ENCODE measurements at regions not wholly inside any gene's neighbourhood (a gene's known extent, or its start where the extent isn't known, plus 50 kb on each side); places are given as distances from the start of the nearest gene placed in this dataset.
"Not testable (repeated sequence)": the region's sequence is repeated elsewhere in the genome, so short reads cannot be mapped to it uniquely, and the experiment has no call there.

- H3K9me3 Mint-ChIP-seq, result peaks cover 4% of the 10 kb centered on the region
- H3K36me3 Mint-ChIP-seq (ENCODE audit: low read depth), result no peaks in the 10 kb centered on the region
- DNase-seq (ENCODE audit: low spot score), result no peak
- intact Hi-C loops (cut with micrococcal nuclease), result no loop called here
- H3K27me3 Mint-ChIP-seq (ENCODE audit: insufficient read depth), result no peaks in the 10 kb centered on the region
- no peaks in the 10 kb centered on the region for H3K4me1 Mint-ChIP-seq (ENCODE audit: low read depth)
- H3K27ac Mint-ChIP-seq, result no peak overlapping the region
- H3K4me3 Mint-ChIP-seq, result no peak overlapping the region
Observed at GRCh38 chr2:228602288-228602687, 420.8 kb upstream of the SPHKAP start.

- intact Hi-C loops (cut with micrococcal nuclease), result no loop called here
- no peaks in the 10 kb centered on the region for H3K4me1 Mint-ChIP-seq (ENCODE audit: low read depth)
- no peak for DNase-seq (ENCODE audit: low spot score)
- H3K36me3 Mint-ChIP-seq (ENCODE audit: low read depth), result no peaks in the 10 kb centered on the region
- H3K9me3 Mint-ChIP-seq, result peaks cover 4% of the 10 kb centered on the region
- no peak overlapping the region for H3K4me3 Mint-ChIP-seq
- no peaks in the 10 kb centered on the region for H3K27me3 Mint-ChIP-seq (ENCODE audit: insufficient read depth)
- no peak overlapping the region for H3K27ac Mint-ChIP-seq
Observed at GRCh38 chr2:228600265-228600664, 418.8 kb upstream of the SPHKAP start.

GRCh38 chr2:228599781-228600180, 418.3 kb upstream of the SPHKAP start:
- Mint-ChIP-seq H3K4me1 (ENCODE audit: low read depth) (no peaks in the 10 kb centered on the region), H3K27me3 (ENCODE audit: insufficient read depth) (no peaks in the 10 kb centered on the region), H3K9me3 (peaks cover 4% of the 10 kb centered on the region), H3K36me3 (ENCODE audit: low read depth) (no peaks in the 10 kb centered on the region), H3K27ac (no peak overlapping the region), H3K4me3 (no peak overlapping the region)
- intact Hi-C loops (cut with micrococcal nuclease), result no loop called here
- DNase-seq (ENCODE audit: low spot score), result no peak

- Mint-ChIP-seq H3K9me3 (peaks cover 4% of the 10 kb centered on the region), H3K4me1 (ENCODE audit: low read depth) (no peaks in the 10 kb centered on the region), H3K27me3 (ENCODE audit: insufficient read depth) (no peaks in the 10 kb centered on the region), H3K4me3 (no peak overlapping the region), H3K36me3 (ENCODE audit: low read depth) (no peaks in the 10 kb centered on the region), H3K27ac (no peak overlapping the region)
- intact Hi-C loops (cut with micrococcal nuclease), result no loop called here
- no peak for DNase-seq (ENCODE audit: low spot score)
Observed at GRCh38 chr2:228599297-228599696, 417.8 kb upstream of the SPHKAP start.

GRCh38 chr2:228597032-228597431, 415.5 kb upstream of the SPHKAP start:
- peaks cover 4% of the 10 kb centered on the region for H3K9me3 Mint-ChIP-seq
- H3K4me1 Mint-ChIP-seq (ENCODE audit: low read depth), result no peaks in the 10 kb centered on the region
- no peak overlapping the region for H3K4me3 Mint-ChIP-seq
- H3K36me3 Mint-ChIP-seq (ENCODE audit: low read depth), result no peaks in the 10 kb centered on the region
- DNase-seq (ENCODE audit: low spot score), result no peak
- intact Hi-C loops (cut with micrococcal nuclease), result no loop called here
- H3K27ac Mint-ChIP-seq, result no peak overlapping the region
- no peaks in the 10 kb centered on the region for H3K27me3 Mint-ChIP-seq (ENCODE audit: insufficient read depth)

- Mint-ChIP-seq H3K4me1 (ENCODE audit: low read depth) (no peaks in the 10 kb centered on the region), H3K27me3 (ENCODE audit: insufficient read depth) (no peaks in the 10 kb centered on the region), H3K27ac (no peak overlapping the region), H3K4me3 (no peak overlapping the region), H3K36me3 (ENCODE audit: low read depth) (no peaks in the 10 kb centered on the region), H3K9me3 (no peaks in the 10 kb centered on the region)
- DNase-seq (ENCODE audit: low spot score), result no peak
- intact Hi-C loops (cut with micrococcal nuclease), result no loop called here
Observed at GRCh38 chr2:228594012-228594411, 412.5 kb upstream of the SPHKAP start.

GRCh38 chr2:228592925-228593324, 411.4 kb upstream of the SPHKAP start:
- Mint-ChIP-seq H3K27ac (no peak overlapping the region), H3K4me1 (ENCODE audit: low read depth) (no peaks in the 10 kb centered on the region), H3K9me3 (peaks cover 4% of the 10 kb centered on the region), H3K27me3 (ENCODE audit: insufficient read depth) (no peaks in the 10 kb centered on the region), H3K4me3 (no peak overlapping the region), H3K36me3 (ENCODE audit: low read depth) (no peaks in the 10 kb centered on the region)
- no peak for DNase-seq (ENCODE audit: low spot score)
- intact Hi-C loops (cut with micrococcal nuclease), result no loop called here

GRCh38 chr2:228590681-228591080, 409.2 kb upstream of the SPHKAP start:
- no peaks in the 10 kb centered on the region for H3K27me3 Mint-ChIP-seq (ENCODE audit: insufficient read depth)
- peaks cover 4% of the 10 kb centered on the region for H3K9me3 Mint-ChIP-seq
- no peak overlapping the region for H3K27ac Mint-ChIP-seq
- intact Hi-C loops (cut with micrococcal nuclease), result no loop called here
- H3K36me3 Mint-ChIP-seq (ENCODE audit: low read depth), result no peaks in the 10 kb centered on the region
- H3K4me3 Mint-ChIP-seq, result no peak overlapping the region
- no peak for DNase-seq (ENCODE audit: low spot score)
- no peaks in the 10 kb centered on the region for H3K4me1 Mint-ChIP-seq (ENCODE audit: low read depth)

- DNase-seq (ENCODE audit: low spot score), result no peak
- Mint-ChIP-seq H3K36me3 (ENCODE audit: low read depth) (no peaks in the 10 kb centered on the region), H3K4me1 (ENCODE audit: low read depth) (no peaks in the 10 kb centered on the region), H3K9me3 (peaks cover 4% of the 10 kb centered on the region), H3K27ac (no peak overlapping the region), H3K27me3 (ENCODE audit: insufficient read depth) (no peaks in the 10 kb centered on the region), H3K4me3 (no peak overlapping the region)
- intact Hi-C loops (cut with micrococcal nuclease), result no loop called here
Observed at GRCh38 chr2:228589115-228589514, 407.6 kb upstream of the SPHKAP start.

- Mint-ChIP-seq H3K9me3 (peaks cover 3% of the 10 kb centered on the region), H3K27ac (no peak overlapping the region), H3K36me3 (ENCODE audit: low read depth) (no peaks in the 10 kb centered on the region), H3K27me3 (ENCODE audit: insufficient read depth) (no peaks in the 10 kb centered on the region), H3K4me1 (ENCODE audit: low read depth) (no peaks in the 10 kb centered on the region), H3K4me3 (no peak overlapping the region)
- DNase-seq (ENCODE audit: low spot score), result no peak
- intact Hi-C loops (cut with micrococcal nuclease), result no loop called here
Observed at GRCh38 chr2:228581731-228582130, 400.2 kb upstream of the SPHKAP start.

GRCh38 chr2:228575897-228576296, 394.4 kb upstream of the SPHKAP start:
- no peak overlapping the region for H3K4me3 Mint-ChIP-seq
- H3K27ac Mint-ChIP-seq, result no peak overlapping the region
- no peak for DNase-seq (ENCODE audit: low spot score)
- H3K4me1 Mint-ChIP-seq (ENCODE audit: low read depth), result no peaks in the 10 kb centered on the region
- intact Hi-C loops (cut with micrococcal nuclease), result no loop called here
- H3K9me3 Mint-ChIP-seq, result no peaks in the 10 kb centered on the region
- no peaks in the 10 kb centered on the region for H3K36me3 Mint-ChIP-seq (ENCODE audit: low read depth)
- no peaks in the 10 kb centered on the region for H3K27me3 Mint-ChIP-seq (ENCODE audit: insufficient read depth)

- intact Hi-C loops (cut with micrococcal nuclease); H3K27ac Mint-ChIP-seq; H3K27me3 Mint-ChIP-seq (ENCODE audit: insufficient read depth); H3K9me3 Mint-ChIP-seq; H3K36me3 Mint-ChIP-seq (ENCODE audit: low read depth); H3K4me3 Mint-ChIP-seq; DNase-seq (ENCODE audit: low spot score); H3K4me1 Mint-ChIP-seq (ENCODE audit: low read depth): not testable (repeated sequence)
Observed at GRCh38 chr2:228568275-228568674, 386.8 kb upstream of the SPHKAP start.

- Mint-ChIP-seq H3K36me3 (ENCODE audit: low read depth) (no peaks in the 10 kb centered on the region), H3K9me3 (peaks cover 5% of the 10 kb centered on the region), H3K4me1 (ENCODE audit: low read depth) (no peaks in the 10 kb centered on the region), H3K27ac (no peak overlapping the region), H3K4me3 (no peak overlapping the region), H3K27me3 (ENCODE audit: insufficient read depth) (no peaks in the 10 kb centered on the region)
- intact Hi-C loops (cut with micrococcal nuclease), result no loop called here
- DNase-seq (ENCODE audit: low spot score), result no peak
Observed at GRCh38 chr2:228561816-228562215, 380.3 kb upstream of the SPHKAP start.

GRCh38 chr2:228559774-228560415, 378.4 kb upstream of the SPHKAP start:
- Mint-ChIP-seq H3K4me3 (no peak overlapping the region), H3K27me3 (ENCODE audit: insufficient read depth) (no peaks in the 10 kb centered on the region), H3K4me1 (ENCODE audit: low read depth) (no peaks in the 10 kb centered on the region), H3K36me3 (ENCODE audit: low read depth) (no peaks in the 10 kb centered on the region), H3K9me3 (peaks cover 4% of the 10 kb centered on the region), H3K27ac (no peak overlapping the region)
- intact Hi-C loops (cut with micrococcal nuclease), result no loop called here
- DNase-seq (ENCODE audit: low spot score), result no peak
